ENCODE measurements at regions not wholly inside any gene's neighbourhood (a gene's known extent, or its start where the extent isn't known, plus 50 kb on each side); places are given as distances from the start of the nearest gene placed in this dataset.

DNA sequence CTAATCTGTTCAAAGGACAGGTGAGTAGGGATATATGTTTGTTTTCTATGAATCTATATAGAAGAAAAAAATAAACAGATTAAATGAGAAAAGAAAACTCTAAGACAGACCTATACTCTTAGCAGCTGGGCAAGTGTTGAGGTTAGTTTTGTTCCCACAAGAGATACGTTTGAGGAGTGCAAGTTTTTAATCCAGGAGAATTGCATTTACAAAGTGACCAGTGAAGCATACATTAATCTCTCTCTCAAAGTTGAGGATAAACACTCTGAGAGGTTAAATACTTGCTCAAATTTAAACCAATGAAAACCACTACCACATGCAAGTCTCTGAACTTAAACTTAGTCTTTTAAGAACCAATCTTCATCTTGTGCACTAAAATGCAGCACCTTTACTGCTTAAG lies 930.5 kb upstream of the MIR17HG start:
- no peak for TF ChIP-seq POLR2A (IDR thresholded peaks at IDR 0.05)
- TF ChIP-seq, protein P1, sequence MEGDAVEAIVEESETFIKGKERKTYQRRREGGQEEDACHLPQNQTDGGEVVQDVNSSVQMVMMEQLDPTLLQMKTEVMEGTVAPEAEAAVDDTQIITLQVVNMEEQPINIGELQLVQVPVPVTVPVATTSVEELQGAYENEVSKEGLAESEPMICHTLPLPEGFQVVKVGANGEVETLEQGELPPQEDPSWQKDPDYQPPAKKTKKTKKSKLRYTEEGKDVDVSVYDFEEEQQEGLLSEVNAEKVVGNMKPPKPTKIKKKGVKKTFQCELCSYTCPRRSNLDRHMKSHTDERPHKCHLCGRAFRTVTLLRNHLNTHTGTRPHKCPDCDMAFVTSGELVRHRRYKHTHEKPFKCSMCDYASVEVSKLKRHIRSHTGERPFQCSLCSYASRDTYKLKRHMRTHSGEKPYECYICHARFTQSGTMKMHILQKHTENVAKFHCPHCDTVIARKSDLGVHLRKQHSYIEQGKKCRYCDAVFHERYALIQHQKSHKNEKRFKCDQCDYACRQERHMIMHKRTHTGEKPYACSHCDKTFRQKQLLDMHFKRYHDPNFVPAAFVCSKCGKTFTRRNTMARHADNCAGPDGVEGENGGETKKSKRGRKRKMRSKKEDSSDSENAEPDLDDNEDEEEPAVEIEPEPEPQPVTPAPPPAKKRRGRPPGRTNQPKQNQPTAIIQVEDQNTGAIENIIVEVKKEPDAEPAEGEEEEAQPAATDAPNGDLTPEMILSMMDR (IDR thresholded peaks at IDR 0.05), result no peak
